Epithelial cell of esophagus (primary cell): ENCODE measurements at regions not wholly inside any gene's neighbourhood (a gene's known extent, or its start where the extent isn't known, plus 50 kb on each side); places are given as distances from the start of the nearest gene placed in this dataset.

ENCODE experiments used
- DNase-seq: peaks from one replicate; pipeline ENCODE4 v3.0.0; 2010; ENCODE audit warnings: low read depth
- H3K4me3 ChIP-seq: 2 replicates; pipeline ENCODE4 v1.5.1; 2011; ENCODE audit warnings: mild to moderate bottlenecking, low read length, control low read depth
- TF ChIP-seq, protein P1 (sequence below): IDR thresholded peaks from 2 replicates; pipeline ENCODE4 v1.5.1; 2011; ENCODE audit warnings: low read depth, mild to moderate bottlenecking, low read length, control low read depth, inconsistent platforms; ENCODE audit not compliant: insufficient read depth; ENCODE audit errors: missing control alignments

DNA sequence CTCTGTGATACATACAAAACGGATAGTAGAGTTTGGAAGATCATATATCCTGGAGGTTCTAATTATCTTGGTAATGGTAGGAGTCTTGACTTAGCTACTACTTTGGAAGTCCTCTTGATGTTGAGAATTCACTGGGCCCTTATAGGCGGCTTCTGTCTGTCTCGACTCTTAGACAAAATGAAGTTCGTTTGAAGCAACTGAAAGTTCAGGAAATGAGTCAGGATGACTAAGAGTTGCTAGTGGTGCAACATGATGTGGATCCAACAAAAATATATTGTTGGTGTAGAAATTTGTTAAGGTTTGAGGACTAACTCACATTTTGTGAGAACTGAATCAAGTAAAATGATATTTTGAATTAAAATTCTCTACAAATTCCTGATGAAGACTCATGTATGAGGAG lies 272.7 kb downstream of the AEBP2 start:
- H3K4me3 ChIP-seq = no peak overlapping the region
- TF ChIP-seq, protein P1, sequence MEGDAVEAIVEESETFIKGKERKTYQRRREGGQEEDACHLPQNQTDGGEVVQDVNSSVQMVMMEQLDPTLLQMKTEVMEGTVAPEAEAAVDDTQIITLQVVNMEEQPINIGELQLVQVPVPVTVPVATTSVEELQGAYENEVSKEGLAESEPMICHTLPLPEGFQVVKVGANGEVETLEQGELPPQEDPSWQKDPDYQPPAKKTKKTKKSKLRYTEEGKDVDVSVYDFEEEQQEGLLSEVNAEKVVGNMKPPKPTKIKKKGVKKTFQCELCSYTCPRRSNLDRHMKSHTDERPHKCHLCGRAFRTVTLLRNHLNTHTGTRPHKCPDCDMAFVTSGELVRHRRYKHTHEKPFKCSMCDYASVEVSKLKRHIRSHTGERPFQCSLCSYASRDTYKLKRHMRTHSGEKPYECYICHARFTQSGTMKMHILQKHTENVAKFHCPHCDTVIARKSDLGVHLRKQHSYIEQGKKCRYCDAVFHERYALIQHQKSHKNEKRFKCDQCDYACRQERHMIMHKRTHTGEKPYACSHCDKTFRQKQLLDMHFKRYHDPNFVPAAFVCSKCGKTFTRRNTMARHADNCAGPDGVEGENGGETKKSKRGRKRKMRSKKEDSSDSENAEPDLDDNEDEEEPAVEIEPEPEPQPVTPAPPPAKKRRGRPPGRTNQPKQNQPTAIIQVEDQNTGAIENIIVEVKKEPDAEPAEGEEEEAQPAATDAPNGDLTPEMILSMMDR = no peak
- DNase-seq = peak; percentile 82

DNA sequence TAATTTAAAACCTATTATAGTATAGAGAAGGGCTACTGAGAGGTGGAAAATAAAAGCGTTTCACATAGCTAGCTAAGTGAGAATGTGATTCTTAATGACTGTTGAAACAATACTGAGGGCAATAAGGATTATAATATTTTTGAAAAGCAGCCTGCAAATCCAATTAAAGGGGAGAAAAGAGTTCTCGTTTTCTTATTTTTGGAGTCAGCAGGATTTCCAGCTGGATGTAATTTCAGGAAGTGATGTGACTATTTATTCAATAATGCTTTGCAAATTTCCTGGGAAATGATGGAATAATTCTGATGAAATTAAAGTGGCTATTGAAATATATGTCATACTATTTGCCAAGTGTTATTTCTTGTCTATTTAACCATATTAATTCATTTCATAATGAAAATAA lies 279.1 kb downstream of the AEBP2 start:
- H3K4me3 ChIP-seq = no peak overlapping the region
- DNase-seq = no peak
- TF ChIP-seq, protein P1 = no peak

GRCh38 chr12:19719672-19720071 lies 280.4 kb downstream of the AEBP2 start:
- DNase-seq = no peak
- no peak overlapping the region for H3K4me3 ChIP-seq
- TF ChIP-seq, protein P1 = no peak

GRCh38 chr12:19726122-19726521 lies 286.8 kb downstream of the AEBP2 start:
- TF ChIP-seq, protein P1 = no peak
- no peak overlapping the region for H3K4me3 ChIP-seq
- no peak for DNase-seq

DNA sequence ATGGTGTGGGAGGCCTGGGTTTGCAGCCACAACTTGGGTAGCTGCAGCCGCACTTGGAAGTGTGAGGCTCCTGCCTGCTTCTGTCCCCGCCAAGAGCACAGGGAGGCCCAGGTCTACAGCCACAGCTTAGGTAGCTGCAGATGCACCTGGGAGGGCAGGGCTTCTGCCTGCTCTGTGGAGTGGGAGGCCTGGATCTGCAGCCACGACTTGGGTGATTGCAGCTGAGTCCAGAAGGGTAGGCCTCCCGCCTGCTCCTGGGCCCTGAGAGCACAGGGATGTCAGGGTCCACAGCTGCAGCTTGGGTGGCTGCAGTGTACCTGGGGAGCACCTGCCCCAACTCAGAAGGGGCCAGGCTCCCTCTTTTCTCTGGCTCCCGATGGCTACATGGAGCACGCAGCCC lies 287.3 kb downstream of the AEBP2 start:
- DNase-seq = no peak
- TF ChIP-seq, protein P1 = no peak
- no peak overlapping the region for H3K4me3 ChIP-seq

DNA sequence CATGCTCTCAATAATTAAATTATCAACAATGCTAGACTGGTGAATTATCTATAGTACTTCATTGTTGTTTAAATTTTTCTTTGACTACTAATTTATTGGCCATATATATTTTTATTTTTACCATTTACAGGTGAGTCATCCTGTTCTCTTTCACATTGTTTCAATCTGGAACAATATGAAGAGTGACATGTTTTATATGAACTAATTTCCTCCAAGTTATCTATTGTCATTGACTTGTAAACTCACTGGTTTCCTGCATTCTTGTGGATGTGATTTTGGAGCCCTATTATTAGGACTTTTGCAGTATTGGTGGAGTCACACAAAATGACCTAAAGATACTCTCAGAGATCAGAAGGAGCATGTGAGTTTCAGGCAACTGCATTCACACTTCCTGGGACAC lies 297.7 kb downstream of the AEBP2 start:
- DNase-seq = no peak
- TF ChIP-seq, protein P1 = no peak
- no peak overlapping the region for H3K4me3 ChIP-seq

DNA sequence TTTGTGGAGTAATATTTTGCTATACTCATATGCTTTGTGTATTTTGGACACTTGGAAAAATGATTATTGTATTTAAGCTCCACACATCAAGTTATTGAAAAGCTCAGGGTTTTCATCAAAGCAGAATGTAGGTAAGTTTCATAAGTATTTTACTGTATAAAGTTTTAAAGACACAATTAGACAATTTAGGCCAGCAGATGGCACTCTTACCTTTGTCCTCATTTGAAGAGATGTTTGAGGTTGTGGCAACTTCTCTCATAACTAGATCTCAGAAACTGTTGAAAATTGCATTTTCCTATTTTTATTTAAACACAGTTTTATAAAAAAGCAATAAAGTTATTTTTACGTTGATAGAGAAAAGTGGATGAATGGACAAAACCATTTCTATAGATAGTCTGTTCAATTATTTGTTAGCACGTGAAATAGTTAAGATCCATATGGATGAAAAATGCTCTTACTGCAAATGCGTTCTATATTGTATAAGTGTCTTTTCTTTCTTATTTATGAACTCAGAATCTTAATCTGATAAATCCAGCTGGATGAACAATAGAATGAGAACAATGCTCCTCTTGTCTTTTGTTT lies 300.0 kb downstream of the AEBP2 start:
- no peak overlapping the region for H3K4me3 ChIP-seq
- DNase-seq = peak; percentile 64
- TF ChIP-seq, protein P1 = peak; percentile 56
